Hematopoietic multipotent progenitor cell treated with erythropoietin and hydrocortisone succinate and interleukin-3 and kit ligand, for 15 days (in vitro differentiated cells): ENCODE measurements at regions not wholly inside any gene's neighbourhood (a gene's known extent, or its start where the extent isn't known, plus 50 kb on each side); places are given as distances from the start of the nearest gene placed in this dataset.
A peak's percentile ranks its signal among the peaks of the same experiment; 100 is the strongest.
"Not testable (repeated sequence)": the region's sequence is repeated elsewhere in the genome, so short reads cannot be mapped to it uniquely, and the experiment has no call there.

Source experiments
- DNase-seq: peaks from one replicate; pipeline ENCODE4 v3.0.0-alpha.2; 2015; ENCODE audit warnings: low spot score

DNA sequence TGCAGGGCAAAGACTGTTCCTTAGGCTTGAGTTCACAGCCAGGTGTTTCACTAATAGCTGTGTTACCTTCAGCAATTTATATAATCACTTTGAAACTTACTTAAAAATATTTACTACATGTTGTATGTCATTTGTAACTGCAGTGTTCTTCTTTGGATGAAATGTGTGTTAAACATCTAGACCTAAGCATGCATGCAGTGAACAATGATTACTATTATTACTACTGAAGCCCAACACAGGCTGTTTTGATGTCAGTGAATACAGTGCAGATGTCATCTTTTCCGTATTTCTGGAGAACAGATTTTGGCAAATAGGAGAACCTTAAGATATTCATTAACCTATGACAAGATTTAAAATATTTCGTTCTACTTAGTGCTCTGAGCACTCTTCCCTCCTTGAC, 101.8 kb upstream of the ANK2 start:
- no peak for DNase-seq

DNA sequence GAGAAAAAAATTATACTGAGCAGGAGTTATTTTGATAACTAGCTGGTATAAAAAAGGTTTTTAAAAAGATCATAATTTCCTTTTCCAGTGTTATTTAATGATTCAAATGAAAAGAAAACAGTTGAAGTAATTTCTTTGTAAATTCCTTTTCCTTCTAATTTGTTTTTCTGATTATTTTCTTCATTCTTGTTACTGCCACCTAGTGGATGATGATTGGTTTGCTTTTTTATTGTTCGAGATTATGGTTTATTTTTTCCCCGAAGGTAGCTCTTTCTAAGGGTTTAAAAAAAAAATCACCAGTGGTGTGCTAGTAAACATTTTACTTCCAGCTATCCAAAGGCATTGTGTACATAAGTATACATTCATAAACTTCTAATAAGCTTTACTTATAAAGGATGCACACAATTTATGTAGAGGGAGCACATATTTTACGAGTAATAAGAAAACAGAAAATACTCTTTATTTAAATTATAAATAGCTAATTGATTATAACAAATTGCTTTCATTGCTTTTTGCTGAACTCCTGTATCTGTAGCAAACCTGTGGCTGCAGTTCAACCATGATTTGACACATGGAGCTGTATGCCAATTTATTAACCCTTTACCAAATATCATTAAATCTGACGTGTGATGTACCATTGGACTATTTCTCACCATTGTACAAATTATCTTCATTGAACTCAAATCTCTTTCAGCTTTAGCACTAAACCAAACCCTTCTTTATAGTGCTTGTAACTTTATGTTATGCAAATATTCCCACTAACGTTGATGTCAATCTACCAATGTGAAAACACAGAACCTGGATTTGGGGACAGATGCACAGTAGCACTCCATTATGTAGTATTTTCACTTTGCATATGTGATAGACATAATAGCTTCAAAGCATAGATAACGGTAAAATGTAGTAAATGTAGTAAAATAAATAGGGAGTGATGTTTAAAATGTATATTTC, 97.8 kb upstream of the ANK2 start:
- peak; percentile 14 for DNase-seq

- DNase-seq = no peak
Observed at GRCh38 chr4:112952313-112952700, 97.1 kb upstream of the ANK2 start.

GRCh38 chr4:112953262-112953661, 96.2 kb upstream of the ANK2 start:
- no peak for DNase-seq

DNA sequence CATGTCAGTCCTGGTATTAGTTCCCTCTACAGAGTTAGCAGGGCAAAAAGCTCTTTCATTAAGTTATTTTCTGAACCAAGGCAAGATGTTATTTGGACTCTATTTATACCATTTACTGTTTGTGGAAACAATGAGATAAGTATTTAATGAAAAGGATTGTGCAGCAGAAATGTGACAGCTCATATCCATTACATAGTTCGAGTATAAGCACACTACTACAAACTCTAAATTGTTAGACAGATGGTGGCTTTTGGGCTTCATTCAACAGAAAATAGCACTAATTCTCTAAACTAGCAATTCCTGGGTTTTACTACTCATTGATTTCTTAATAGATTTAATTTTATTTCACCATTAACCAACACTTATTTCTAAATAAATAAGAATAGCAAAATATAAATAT, 95.2 kb upstream of the ANK2 start:
- DNase-seq = no peak

GRCh38 chr4:112956484-112956896, 93.0 kb upstream of the ANK2 start:
- no peak for DNase-seq

GRCh38 chr4:112957764-112958163, 91.7 kb upstream of the ANK2 start:
- DNase-seq = not testable (repeated sequence)

GRCh38 chr4:112966701-112967488, 82.6 kb upstream of the ANK2 start:
- DNase-seq = no peak

GRCh38 chr4:112968451-112969159, 80.8 kb upstream of the ANK2 start:
- DNase-seq = no peak

GRCh38 chr4:112970903-112971302, 78.5 kb upstream of the ANK2 start:
- no peak for DNase-seq

DNA sequence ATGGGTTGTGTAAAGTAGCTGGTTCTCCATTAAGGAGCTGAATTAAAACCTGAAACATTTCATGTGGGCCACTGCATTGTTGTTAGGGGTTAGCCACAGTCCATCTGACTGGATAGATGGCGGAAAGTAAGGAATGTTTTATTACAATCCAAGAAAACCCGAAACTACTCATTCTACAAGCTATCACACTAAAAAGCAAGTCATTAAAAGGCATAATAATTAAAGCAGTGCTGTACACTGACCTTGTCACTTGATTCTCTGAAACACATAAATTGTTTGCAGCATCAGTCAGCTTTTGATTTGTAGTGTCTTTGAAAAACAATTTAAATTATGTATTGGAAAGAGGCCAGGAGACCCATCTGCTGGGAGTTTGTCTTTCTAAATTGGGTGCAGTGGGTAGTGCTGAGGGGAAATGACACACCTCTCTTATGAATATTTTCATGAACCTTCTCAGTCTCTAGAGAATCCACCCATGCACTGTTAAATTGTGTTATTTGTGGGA, 75.7 kb upstream of the ANK2 start:
- DNase-seq = no peak

- no peak for DNase-seq
Observed at GRCh38 chr4:112975567-112976355, 73.7 kb upstream of the ANK2 start.

DNA sequence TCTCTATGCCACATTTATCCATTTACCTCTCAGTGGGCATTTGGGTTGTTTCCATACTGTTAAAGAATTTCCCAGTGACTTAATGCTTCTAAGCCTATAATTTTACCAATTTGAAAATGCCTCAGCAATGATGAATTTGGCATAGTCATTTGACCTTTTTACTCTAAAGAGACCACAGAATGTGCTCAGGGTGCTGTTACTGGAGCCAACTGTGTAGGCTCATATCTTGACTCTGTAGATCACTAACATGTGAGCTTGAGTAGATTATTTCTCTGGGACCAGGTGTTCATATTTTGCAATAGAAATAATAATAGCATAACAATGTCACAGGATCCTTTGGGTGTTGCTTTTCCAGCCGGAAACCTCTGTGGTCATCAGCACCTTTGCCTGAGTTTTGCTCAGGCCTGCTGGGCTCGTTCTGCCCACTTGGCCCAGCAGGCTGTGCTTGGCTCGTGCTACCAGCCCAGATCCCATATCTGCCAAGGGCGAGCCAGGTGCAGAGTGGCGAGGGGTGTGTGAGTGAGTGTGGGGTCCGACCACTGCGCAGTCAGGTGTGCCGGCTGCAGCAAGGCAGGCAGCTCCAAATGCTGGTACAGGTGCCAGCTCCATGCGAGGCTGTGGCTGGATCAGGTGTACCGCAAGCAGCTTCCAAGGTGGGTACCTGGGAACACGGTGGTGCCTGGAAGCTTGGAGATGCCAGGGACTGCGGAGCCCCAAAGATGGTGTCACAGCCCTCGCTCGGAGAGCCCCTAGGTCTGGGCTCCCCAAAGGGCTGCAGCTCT, 70.6 kb upstream of the ANK2 start:
- no peak for DNase-seq

- DNase-seq = no peak
Observed at GRCh38 chr4:112979881-112980421, 69.5 kb upstream of the ANK2 start.

- no peak for DNase-seq
Observed at GRCh38 chr4:112982680-112983079, 66.8 kb upstream of the ANK2 start.

GRCh38 chr4:112994732-112995464, 54.6 kb upstream of the ANK2 start:
- no peak for DNase-seq
